Neural progenitor cell (in vitro differentiated cells): ENCODE measurements at regions not wholly inside any gene's neighbourhood (a gene's known extent, or its start where the extent isn't known, plus 50 kb on each side); places are given as distances from the start of the nearest gene placed in this dataset.

Experiments
- DNase-seq: peaks from one replicate; pipeline ENCODE4 v3.0.0-alpha.2; 2016; ENCODE audit warnings: low spot score
- H2AFZ ChIP-seq: fragments of 200-600 bp; sonication (generic); replicated peaks from 2 replicates; pipeline ENCODE4 v1.6.1; 2016; ENCODE audit warnings: antibody characterized with exemption
- H3F3A ChIP-seq: fragments of 200-600 bp; sonication (generic); 2 replicates; pipeline ENCODE4 v1.6.1; 2016; ENCODE audit warnings: antibody characterized with exemption, low read depth
- H3K27ac ChIP-seq: fragments of 200-600 bp; sonication (generic); 2 replicates; pipeline ENCODE4 v1.5.1; 2016; ENCODE audit warnings: mild to moderate bottlenecking
- H3K27me3 ChIP-seq: fragments of 200-600 bp; sonication (generic); 2 replicates; pipeline ENCODE4 v1.6.1; 2016; ENCODE audit warnings: mild to moderate bottlenecking, moderate library complexity
- H3K36me3 ChIP-seq: fragments of 200-600 bp; sonication (generic); 2 replicates; pipeline ENCODE4 v1.5.1; 2016
- H3K4me1 ChIP-seq: fragments of 200-600 bp; sonication (generic); 2 replicates; pipeline ENCODE4 v1.6.1; 2016; ENCODE audit warnings: mixed run types
- H3K4me2 ChIP-seq: fragments of 200-600 bp; sonication (generic); 2 replicates; pipeline ENCODE4 v1.6.1; 2016
- H3K4me3 ChIP-seq: fragments of 200-600 bp; sonication (generic); 2 replicates; pipeline ENCODE4 v1.5.1; 2016
- H3K79me2 ChIP-seq: fragments of 200-600 bp; sonication (generic); 2 replicates; pipeline ENCODE4 v1.6.1; 2016; ENCODE audit warnings: low read depth
- H3K9ac ChIP-seq: fragments of 200-600 bp; sonication (generic); 2 replicates; pipeline ENCODE4 v1.6.1; 2016
- H3K9me3 ChIP-seq: fragments of 200-600 bp; sonication (generic); 2 replicates; pipeline ENCODE4 v1.5.1; 2016; ENCODE audit warnings: low read depth
- H4K20me1 ChIP-seq: fragments of 200-600 bp; sonication (generic); 2 replicates; pipeline ENCODE4 v1.6.1; 2016; ENCODE audit warnings: low read depth
- H3K27ac Mint-ChIP-seq: 3 replicates; pipeline ENCODE4 v1.8.0; 2021; ENCODE audit warnings: mixed read lengths
- H3K27me3 Mint-ChIP-seq: 2 replicates; pipeline ENCODE4 v1.8.0; 2022; ENCODE audit warnings: low read depth, mild to moderate bottlenecking, inconsistent platforms, moderate library complexity, mixed read lengths; ENCODE audit not compliant: insufficient read depth
- H3K36me3 Mint-ChIP-seq: 3 replicates; pipeline ENCODE4 v1.8.0; 2021; ENCODE audit warnings: mixed read lengths
- H3K4me1 Mint-ChIP-seq: 3 replicates; pipeline ENCODE4 v1.8.0; 2021; ENCODE audit warnings: mixed read lengths
- H3K4me3 Mint-ChIP-seq: 3 replicates; pipeline ENCODE4 v1.8.0; 2021; ENCODE audit warnings: mild to moderate bottlenecking, moderate library complexity, mixed read lengths
- H3K9me3 Mint-ChIP-seq: 3 replicates; pipeline ENCODE4 v1.8.0; 2020; ENCODE audit warnings: mixed read lengths
- EZH2 ChIP-seq: fragments of 200-600 bp; sonication (generic); IDR thresholded peaks from 2 replicates; pipeline ENCODE4 v1.6.1; 2017; ENCODE audit warnings: antibody characterized with exemption, mild to moderate bottlenecking, moderate library complexity
- EZH2phosphoT487 ChIP-seq: fragments of 200-600 bp; sonication (generic); IDR thresholded peaks from 2 replicates; pipeline ENCODE4 v1.6.1; 2017; ENCODE audit warnings: antibody characterized with exemption
- TF ChIP-seq, protein P1 (sequence below): fragments of 200-600 bp; sonication (generic); IDR thresholded peaks from 2 replicates; pipeline ENCODE4 v1.5.1; 2017; ENCODE audit warnings: antibody characterized with exemption, mild to moderate bottlenecking

GRCh38 chr15:57866149-57866736, 159.7 kb downstream of the POLR2M start:
- H3K27me3 Mint-ChIP-seq = no peaks in the 10 kb centered on the region
- no peaks in the 10 kb centered on the region for H3K79me2 ChIP-seq
- no peak overlapping the region for H3K4me3 Mint-ChIP-seq
- H3K27me3 ChIP-seq = no peaks in the 10 kb centered on the region
- H3K36me3 ChIP-seq = no peaks in the 10 kb centered on the region
- H3K36me3 Mint-ChIP-seq = no peaks in the 10 kb centered on the region
- no peak overlapping the region for H3K4me3 ChIP-seq
- H3K4me1 ChIP-seq = no peaks in the 10 kb centered on the region
- no peak overlapping the region for H2AFZ ChIP-seq
- H3K9me3 ChIP-seq = no peaks in the 10 kb centered on the region
- H3K27ac ChIP-seq = no peak overlapping the region
- no peak overlapping the region for H3K9ac ChIP-seq
- TF ChIP-seq, protein P1, sequence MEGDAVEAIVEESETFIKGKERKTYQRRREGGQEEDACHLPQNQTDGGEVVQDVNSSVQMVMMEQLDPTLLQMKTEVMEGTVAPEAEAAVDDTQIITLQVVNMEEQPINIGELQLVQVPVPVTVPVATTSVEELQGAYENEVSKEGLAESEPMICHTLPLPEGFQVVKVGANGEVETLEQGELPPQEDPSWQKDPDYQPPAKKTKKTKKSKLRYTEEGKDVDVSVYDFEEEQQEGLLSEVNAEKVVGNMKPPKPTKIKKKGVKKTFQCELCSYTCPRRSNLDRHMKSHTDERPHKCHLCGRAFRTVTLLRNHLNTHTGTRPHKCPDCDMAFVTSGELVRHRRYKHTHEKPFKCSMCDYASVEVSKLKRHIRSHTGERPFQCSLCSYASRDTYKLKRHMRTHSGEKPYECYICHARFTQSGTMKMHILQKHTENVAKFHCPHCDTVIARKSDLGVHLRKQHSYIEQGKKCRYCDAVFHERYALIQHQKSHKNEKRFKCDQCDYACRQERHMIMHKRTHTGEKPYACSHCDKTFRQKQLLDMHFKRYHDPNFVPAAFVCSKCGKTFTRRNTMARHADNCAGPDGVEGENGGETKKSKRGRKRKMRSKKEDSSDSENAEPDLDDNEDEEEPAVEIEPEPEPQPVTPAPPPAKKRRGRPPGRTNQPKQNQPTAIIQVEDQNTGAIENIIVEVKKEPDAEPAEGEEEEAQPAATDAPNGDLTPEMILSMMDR = peak; percentile 72
- TF ChIP-seq EZH2phosphoT487 = no peak
- peak; percentile 67 for DNase-seq
- no peaks in the 10 kb centered on the region for H3K9me3 Mint-ChIP-seq
- no peaks in the 10 kb centered on the region for H3F3A ChIP-seq
- no peaks in the 10 kb centered on the region for H4K20me1 ChIP-seq
- H3K4me1 Mint-ChIP-seq = no peaks in the 10 kb centered on the region
- no peak overlapping the region for H3K4me2 ChIP-seq
- no peak overlapping the region for H3K27ac Mint-ChIP-seq

DNA sequence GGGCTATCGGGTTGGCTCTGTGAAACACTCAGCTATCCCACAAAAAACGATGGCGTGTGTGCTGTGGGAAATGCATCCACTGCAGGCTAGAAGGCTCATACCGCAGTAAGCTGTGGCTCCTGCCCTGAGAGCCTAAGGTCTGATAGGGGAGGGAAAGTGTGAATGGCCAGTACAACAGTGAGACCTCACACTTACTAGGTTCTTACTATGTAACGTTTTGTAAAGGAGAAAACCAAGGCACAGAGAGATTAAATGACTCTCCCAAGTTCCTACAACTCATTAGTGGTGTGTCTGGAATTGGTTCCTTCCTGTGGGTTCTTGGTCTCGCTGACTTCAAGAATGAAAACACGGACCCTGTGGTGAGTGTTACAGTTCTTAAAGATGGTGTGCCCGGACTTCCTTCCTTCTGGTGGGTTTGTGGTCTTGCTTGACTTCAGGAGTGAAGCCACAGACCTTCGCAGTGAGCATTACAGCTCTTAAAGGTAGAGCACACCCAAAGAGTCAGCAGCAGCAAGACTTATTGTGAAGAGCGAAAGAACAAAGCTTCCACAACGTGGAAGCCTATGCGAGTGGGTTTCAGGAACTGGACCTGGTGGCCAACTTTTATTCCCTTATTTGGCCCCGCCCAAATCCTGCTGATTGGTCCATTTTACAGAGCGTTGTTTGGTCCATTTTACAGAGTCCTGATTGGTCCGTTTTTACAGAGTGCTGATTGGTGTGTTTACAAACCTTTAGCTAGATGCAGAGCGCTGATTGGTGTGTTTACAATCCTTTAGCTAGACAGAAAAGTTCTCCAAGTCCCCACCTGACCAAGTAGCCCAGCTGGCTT, 161.7 kb downstream of the POLR2M start:
- Histone ChIP-seq H3K27ac (no peak overlapping the region), H4K20me1 (no peaks in the 10 kb centered on the region), H3K36me3 (no peaks in the 10 kb centered on the region), H3K4me2 (no peak overlapping the region), H3K9ac (no peak overlapping the region), H3K9me3 (no peaks in the 10 kb centered on the region), H2AFZ (no peak overlapping the region), H3K4me1 (no peaks in the 10 kb centered on the region), H3K27me3 (no peaks in the 10 kb centered on the region), H3K4me3 (no peak overlapping the region), H3K79me2 (no peaks in the 10 kb centered on the region), H3F3A (no peaks in the 10 kb centered on the region)
- no peaks in the 10 kb centered on the region for H3K36me3 Mint-ChIP-seq
- H3K4me3 Mint-ChIP-seq = no peak overlapping the region
- H3K27ac Mint-ChIP-seq = no peak overlapping the region
- no peaks in the 10 kb centered on the region for H3K9me3 Mint-ChIP-seq
- TF ChIP-seq, protein P1 = no peak
- no peak for TF ChIP-seq EZH2phosphoT487
- no peak for TF ChIP-seq EZH2
- H3K27me3 Mint-ChIP-seq = no peaks in the 10 kb centered on the region
- no peaks in the 10 kb centered on the region for H3K4me1 Mint-ChIP-seq
- DNase-seq = no peak

DNA sequence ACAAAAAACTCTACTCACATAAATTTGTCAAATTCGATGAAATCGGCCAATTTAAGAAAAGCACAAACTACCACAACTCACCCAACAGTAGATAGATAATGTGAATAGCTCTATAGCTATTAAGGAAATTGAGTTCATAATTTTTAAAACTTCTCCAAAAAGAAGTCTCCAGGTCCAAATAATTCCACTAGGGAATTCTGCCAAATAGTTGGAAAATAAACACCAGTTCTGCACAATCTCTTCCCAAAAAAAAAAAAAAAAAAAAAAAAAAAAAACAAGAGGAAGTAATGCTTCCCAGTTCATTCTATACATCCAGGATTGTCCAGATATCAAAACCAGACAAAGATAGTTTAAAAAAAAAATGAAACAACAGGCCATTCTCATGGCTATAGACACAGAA, 164.2 kb downstream of the POLR2M start:
- no peaks in the 10 kb centered on the region for H3K27me3 Mint-ChIP-seq
- peaks cover 8% of the 10 kb centered on the region for H3K9me3 Mint-ChIP-seq
- Histone ChIP-seq H3K4me2 (no peak overlapping the region), H4K20me1 (no peaks in the 10 kb centered on the region), H3K79me2 (no peaks in the 10 kb centered on the region), H2AFZ (no peak overlapping the region), H3K9ac (no peak overlapping the region), H3K4me1 (no peaks in the 10 kb centered on the region), H3K27ac (no peak overlapping the region), H3K27me3 (no peaks in the 10 kb centered on the region), H3F3A (no peaks in the 10 kb centered on the region), H3K4me3 (no peak overlapping the region), H3K36me3 (no peaks in the 10 kb centered on the region), H3K9me3 (peaks cover 4% of the 10 kb centered on the region)
- DNase-seq = no peak
- no peaks in the 10 kb centered on the region for H3K4me1 Mint-ChIP-seq
- no peak overlapping the region for H3K27ac Mint-ChIP-seq
- H3K36me3 Mint-ChIP-seq = peaks cover 2% of the 10 kb centered on the region
- no peak for TF ChIP-seq EZH2phosphoT487
- TF ChIP-seq EZH2 = no peak
- TF ChIP-seq, protein P1 = no peak
- no peak overlapping the region for H3K4me3 Mint-ChIP-seq
